K562 (cell line): ENCODE measurements at regions not wholly inside any gene's neighbourhood (a gene's known extent, or its start where the extent isn't known, plus 50 kb on each side); places are given as distances from the start of the nearest gene placed in this dataset.

Experiments used
- CEBPG ChIP-seq, 3 experiments: fragments of 200-800 bp in 1 of 3; sonication (Bioruptor generic) in 1 of 3; sonication (generic) in 1 of 3; formaldehyde crosslinking in 1 of 3; IDR thresholded peaks in 2 of 3; conservative IDR thresholded peaks in 1 of 3; 2 replicates each; pipeline versions ENCODE4 v1.6.1 to v1.8.0; 2016 to 2022; ENCODE audit warnings: missing compliant biosample characterization in 2 of 3, missing genetic modification characterization in 2 of 3, mild to moderate bottlenecking in 1 of 3, missing genetic modification reagents in 1 of 3
- CLOCK ChIP-seq: fragments of 250-450 bp; sonication (Bioruptor Pico); IDR thresholded peaks from 2 replicates; pipeline ENCODE4 v1.4.0; 2020; ENCODE audit warnings: mild to moderate bottlenecking, moderate library complexity, borderline replicate concordance
- GATAD2B ChIP-seq: fragments of 450-650 bp; IDR thresholded peaks from 2 replicates; pipeline ENCODE4 v1.6.1; 2017; ENCODE audit warnings: mild to moderate bottlenecking, borderline replicate concordance
- MAFG ChIP-seq: fragments of 450-650 bp; conservative IDR thresholded peaks from 2 replicates; pipeline ENCODE4 v1.6.1; 2016; ENCODE audit warnings: missing genetic modification characterization, missing compliant biosample characterization
- NCOA6 ChIP-seq: fragments of 450-650 bp; IDR thresholded peaks from 2 replicates; pipeline ENCODE4 v1.6.1; 2017; ENCODE audit warnings: mild to moderate bottlenecking
- NUFIP1 ChIP-seq: fragments of 450-650 bp; IDR thresholded peaks from 2 replicates; pipeline ENCODE4 v1.6.1; 2018; ENCODE audit not compliant: partially characterized antibody
- PHF21A ChIP-seq: fragments of 450-650 bp; IDR thresholded peaks from 2 replicates; pipeline ENCODE4 v1.6.1; 2017; ENCODE audit warnings: low read depth, borderline replicate concordance
- ZFP91 ChIP-seq: sonication (generic); formaldehyde crosslinking; IDR thresholded peaks from 2 replicates; pipeline ENCODE4 v1.8.0; 2022; ENCODE audit warnings: mild to moderate bottlenecking, missing genetic modification reagents
- ZNF184 ChIP-seq: sonication (generic); formaldehyde crosslinking; IDR thresholded peaks from 2 replicates; pipeline ENCODE4 v1.5.0; 2020; ENCODE audit warnings: missing genetic modification reagents
- TF ChIP-seq, protein P1 (sequence below), 2 experiments: fragments of 450-650 bp in 1 of 2; sonication (generic) in 1 of 2; formaldehyde crosslinking in 1 of 2; IDR thresholded peaks; 2 replicates each; pipeline versions ENCODE4 v1.7.1 to v1.9.0; 2016 to 2022; ENCODE audit warnings: inconsistent platforms in 1 of 2, mild to moderate bottlenecking in 1 of 2, missing genetic modification reagents in 1 of 2

DNA sequence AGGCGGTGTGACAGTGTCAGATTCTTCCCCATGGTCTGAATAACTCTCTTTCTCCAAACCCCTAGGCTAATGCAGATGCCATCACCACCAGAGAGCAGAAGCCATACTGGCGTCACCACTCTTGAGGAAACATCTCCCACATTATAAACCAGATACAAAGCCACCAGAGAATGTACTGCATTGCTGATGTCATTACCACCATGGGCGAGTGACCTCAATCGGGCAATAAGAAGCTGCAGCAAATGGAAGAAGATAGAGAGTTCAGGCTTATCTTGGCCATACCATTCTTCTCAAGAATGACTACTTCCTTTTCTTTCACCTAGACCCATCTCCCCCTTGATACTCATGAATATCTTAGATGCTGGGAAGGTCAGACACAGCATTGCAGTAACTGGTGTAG is 1157.2 kb downstream of the TMEM121 start (continued):
- TF ChIP-seq, protein P1, sequence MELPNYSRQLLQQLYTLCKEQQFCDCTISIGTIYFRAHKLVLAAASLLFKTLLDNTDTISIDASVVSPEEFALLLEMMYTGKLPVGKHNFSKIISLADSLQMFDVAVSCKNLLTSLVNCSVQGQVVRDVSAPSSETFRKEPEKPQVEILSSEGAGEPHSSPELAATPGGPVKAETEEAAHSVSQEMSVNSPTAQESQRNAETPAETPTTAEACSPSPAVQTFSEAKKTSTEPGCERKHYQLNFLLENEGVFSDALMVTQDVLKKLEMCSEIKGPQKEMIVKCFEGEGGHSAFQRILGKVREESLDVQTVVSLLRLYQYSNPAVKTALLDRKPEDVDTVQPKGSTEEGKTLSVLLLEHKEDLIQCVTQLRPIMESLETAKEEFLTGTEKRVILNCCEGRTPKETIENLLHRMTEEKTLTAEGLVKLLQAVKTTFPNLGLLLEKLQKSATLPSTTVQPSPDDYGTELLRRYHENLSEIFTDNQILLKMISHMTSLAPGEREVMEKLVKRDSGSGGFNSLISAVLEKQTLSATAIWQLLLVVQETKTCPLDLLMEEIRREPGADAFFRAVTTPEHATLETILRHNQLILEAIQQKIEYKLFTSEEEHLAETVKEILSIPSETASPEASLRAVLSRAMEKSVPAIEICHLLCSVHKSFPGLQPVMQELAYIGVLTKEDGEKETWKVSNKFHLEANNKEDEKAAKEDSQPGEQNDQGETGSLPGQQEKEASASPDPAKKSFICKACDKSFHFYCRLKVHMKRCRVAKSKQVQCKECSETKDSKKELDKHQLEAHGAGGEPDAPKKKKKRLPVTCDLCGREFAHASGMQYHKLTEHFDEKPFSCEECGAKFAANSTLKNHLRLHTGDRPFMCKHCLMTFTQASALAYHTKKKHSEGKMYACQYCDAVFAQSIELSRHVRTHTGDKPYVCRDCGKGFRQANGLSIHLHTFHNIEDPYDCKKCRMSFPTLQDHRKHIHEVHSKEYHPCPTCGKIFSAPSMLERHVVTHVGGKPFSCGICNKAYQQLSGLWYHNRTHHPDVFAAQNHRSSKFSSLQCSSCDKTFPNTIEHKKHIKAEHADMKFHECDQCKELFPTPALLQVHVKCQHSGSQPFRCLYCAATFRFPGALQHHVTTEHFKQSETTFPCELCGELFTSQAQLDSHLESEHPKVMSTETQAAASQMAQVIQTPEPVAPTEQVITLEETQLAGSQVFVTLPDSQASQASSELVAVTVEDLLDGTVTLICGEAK (IDR thresholded peaks at IDR 0.05), result no peak
- TF ChIP-seq, protein P1 (CRISPR knock-in tag; IDR thresholded peaks at IDR 0.05), result no peak
- TF ChIP-seq ZNF184 (CRISPR knock-in tag), result no peak
- no peak for TF ChIP-seq CEBPG (CRISPR knock-in tag; IDR thresholded peaks at IDR 0.05)
- no peak for TF ChIP-seq CEBPG (tag; conservative IDR thresholded peaks at IDR 0.05 in 1 of 2, IDR thresholded peaks at IDR 0.05 in 1 of 2)
- no peak for TF ChIP-seq CLOCK (CRISPR knock-in tag)
- TF ChIP-seq ZFP91 (CRISPR knock-in tag), result no peak
- no peak for TF ChIP-seq PHF21A
- no peak for TF ChIP-seq NUFIP1
- no peak for TF ChIP-seq GATAD2B
- TF ChIP-seq MAFG (tag), result no peak
- no peak for TF ChIP-seq NCOA6
- TF ChIP-seq, all 486 proteins: peak for 0
